ENCODE measurements at regions not wholly inside any gene's neighbourhood (a gene's known extent, or its start where the extent isn't known, plus 50 kb on each side); places are given as distances from the start of the nearest gene placed in this dataset.

DNA sequence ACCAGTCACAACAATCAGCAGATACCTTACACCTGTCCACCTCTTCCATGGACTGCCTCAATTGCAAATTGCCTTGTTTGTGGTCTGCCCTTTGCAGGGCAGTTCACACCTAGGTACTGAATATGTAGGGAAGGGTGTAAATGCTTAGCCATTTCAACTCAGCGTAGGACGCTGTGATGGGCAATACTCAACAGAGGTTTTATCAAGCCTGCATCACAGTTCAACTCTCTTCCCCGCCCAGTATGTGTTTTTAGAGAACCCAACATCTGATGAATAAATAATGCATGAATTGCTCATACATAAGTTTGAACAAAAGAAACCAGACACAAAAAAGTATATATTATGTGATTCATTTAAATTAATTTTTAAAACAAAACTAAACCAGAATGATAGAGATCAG lies 124.4 kb downstream of the P2RY1 start:
- TF ChIP-seq CTCF (conservative IDR thresholded peaks at IDR 0.05), result no peak
- no peak for TF ChIP-seq ZFX (IDR thresholded peaks at IDR 0.05)
- H3K27ac ChIP-seq, result no peak overlapping the region

- TF ChIP-seq ZFX (IDR thresholded peaks at IDR 0.05) (no peak), CTCF (conservative IDR thresholded peaks at IDR 0.05) (no peak)
- H3K27ac ChIP-seq, result no peak overlapping the region
Measured at GRCh38 chr3:152960684-152961083, 125.8 kb downstream of the P2RY1 start.

DNA sequence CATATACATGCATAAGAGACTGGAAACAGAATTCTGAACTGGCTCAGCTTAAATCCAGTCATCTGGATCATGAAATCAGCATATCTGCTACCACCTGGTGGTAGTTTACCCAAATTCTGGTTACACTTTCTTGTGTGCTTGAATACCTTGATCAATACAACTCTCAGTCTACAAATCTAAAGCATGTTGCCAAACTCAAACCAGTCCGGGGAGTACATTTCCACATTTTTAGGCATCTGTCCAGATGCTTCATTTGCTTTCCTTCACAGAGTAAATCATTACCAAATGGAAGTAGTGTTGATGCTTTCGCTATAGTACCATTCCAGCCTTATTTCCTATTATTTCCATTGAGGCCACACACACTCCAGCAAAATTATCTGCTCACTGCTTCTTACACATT lies 126.4 kb downstream of the P2RY1 start:
- no peak for TF ChIP-seq ZFX (IDR thresholded peaks at IDR 0.05)
- TF ChIP-seq CTCF (conservative IDR thresholded peaks at IDR 0.05), result peak; percentile 86
- no peak overlapping the region for H3K27ac ChIP-seq

GRCh38 chr3:152964911-152965609 lies 130.1 kb downstream of the P2RY1 start:
- H3K27ac ChIP-seq, result no peak overlapping the region
- TF ChIP-seq CTCF (conservative IDR thresholded peaks at IDR 0.05) (no peak), ZFX (IDR thresholded peaks at IDR 0.05) (no peak)

DNA sequence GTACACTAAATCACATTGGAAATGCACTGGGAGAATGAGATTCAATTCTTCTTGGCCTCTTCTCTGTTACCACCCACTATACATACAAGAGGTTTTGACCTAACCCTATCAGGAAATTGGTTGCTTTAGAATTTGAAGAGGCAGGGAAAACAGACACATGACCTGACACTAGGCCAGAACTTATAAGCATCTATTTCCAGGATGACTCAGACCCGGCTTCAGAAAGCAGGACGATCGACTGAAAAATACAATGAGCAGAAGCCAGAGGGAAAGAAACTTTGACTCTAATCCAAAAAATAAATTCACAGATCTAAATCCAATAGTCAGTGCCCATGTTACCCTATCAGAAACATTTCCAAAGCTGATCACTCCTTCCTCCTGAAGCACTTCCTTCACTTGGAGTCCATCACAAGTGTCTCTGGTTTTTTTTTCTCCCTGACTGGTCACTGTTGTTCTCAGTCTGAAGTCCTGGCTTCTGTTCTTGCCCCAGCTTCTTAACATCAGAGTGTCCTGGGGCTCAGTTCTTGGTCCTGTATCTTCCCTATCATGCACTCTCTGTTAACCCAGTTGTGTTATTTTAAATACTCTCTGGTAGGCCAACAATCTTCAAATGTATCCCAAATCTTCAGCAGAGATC lies 133.6 kb downstream of the P2RY1 start:
- H3K27ac ChIP-seq, result no peak overlapping the region
- TF ChIP-seq CTCF (conservative IDR thresholded peaks at IDR 0.05) (no peak), ZFX (IDR thresholded peaks at IDR 0.05) (no peak)

DNA sequence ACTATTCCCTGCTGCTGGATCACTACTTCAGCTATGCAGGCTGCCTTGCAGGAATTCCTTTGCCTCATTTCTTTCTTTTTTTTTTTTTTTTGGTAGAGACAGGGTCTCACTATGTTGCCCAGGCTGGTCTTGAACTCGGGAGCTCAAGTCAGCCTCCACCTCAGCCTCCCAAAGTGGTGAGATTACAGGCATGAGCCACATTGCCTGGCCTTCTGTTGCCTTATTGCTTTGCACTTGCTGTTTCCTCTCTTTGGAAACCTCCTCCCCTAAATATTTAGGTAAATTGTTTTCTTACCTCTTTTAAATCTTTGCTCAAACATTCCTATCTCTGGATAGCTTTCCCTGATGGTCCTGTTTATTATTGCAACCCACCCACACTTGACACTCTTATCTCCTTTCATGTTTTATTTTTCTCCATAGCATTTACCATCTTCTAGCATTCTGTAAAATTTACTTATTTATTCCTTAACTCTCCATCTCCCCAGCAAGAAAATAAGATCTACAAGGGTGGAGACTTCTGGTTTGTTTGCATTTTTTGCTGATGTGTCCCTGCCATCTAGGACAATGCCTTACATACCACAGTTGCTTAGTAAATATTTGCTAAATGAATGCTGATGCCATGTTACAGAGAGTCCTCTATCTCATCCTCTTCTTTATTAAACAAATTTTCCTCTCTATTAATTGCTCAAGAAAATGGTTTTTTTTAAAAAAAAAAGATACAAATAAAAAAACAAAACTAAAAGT lies 134.8 kb downstream of the P2RY1 start:
- no peak overlapping the region for H3K27ac ChIP-seq
- TF ChIP-seq ZFX (IDR thresholded peaks at IDR 0.05) (no peak), CTCF (conservative IDR thresholded peaks at IDR 0.05) (no peak)

GRCh38 chr3:152970851-152971250 lies 135.9 kb downstream of the P2RY1 start:
- H3K27ac ChIP-seq, result no peak overlapping the region
- TF ChIP-seq ZFX (IDR thresholded peaks at IDR 0.05), result no peak
- no peak for TF ChIP-seq CTCF (conservative IDR thresholded peaks at IDR 0.05)

Data from C4-2B (cell line).